ENCODE measurements at regions not wholly inside any gene's neighbourhood (a gene's known extent, or its start where the extent isn't known, plus 50 kb on each side); places are given as distances from the start of the nearest gene placed in this dataset.

- no peak for DNase-seq (ENCODE audit: low spot score)
Measured at GRCh38 chr5:24368115-24368514, 276.7 kb downstream of the CDH10 start.

GRCh38 chr5:24376210-24376609 is 268.6 kb downstream of the CDH10 start:
- DNase-seq (ENCODE audit: low spot score) = no peak

- DNase-seq (ENCODE audit: low spot score) = no peak
Measured at GRCh38 chr5:24376616-24377015, 268.2 kb downstream of the CDH10 start.

- no peak for DNase-seq (ENCODE audit: low spot score)
Measured at GRCh38 chr5:24381861-24382489, 262.8 kb downstream of the CDH10 start.

- no peak for DNase-seq (ENCODE audit: low spot score)
Measured at GRCh38 chr5:24385070-24385469, 259.7 kb downstream of the CDH10 start.

- no peak for DNase-seq (ENCODE audit: low spot score)
Measured at GRCh38 chr5:24385617-24386016, 259.2 kb downstream of the CDH10 start.

GRCh38 chr5:24388448-24388847 is 256.3 kb downstream of the CDH10 start:
- no peak for DNase-seq (ENCODE audit: low spot score)

- no peak for DNase-seq (ENCODE audit: low spot score)
Measured at GRCh38 chr5:24389968-24390367, 254.8 kb downstream of the CDH10 start.

- DNase-seq (ENCODE audit: low spot score) = no peak
Measured at GRCh38 chr5:24391816-24392215, 253.0 kb downstream of the CDH10 start.

- DNase-seq (ENCODE audit: low spot score) = no peak
Measured at GRCh38 chr5:24397601-24398000, 247.2 kb downstream of the CDH10 start.

- no peak for DNase-seq (ENCODE audit: low spot score)
Measured at GRCh38 chr5:24401773-24402172, 243.0 kb downstream of the CDH10 start.

- DNase-seq (ENCODE audit: low spot score) = no peak
Measured at GRCh38 chr5:24407466-24407865, 237.3 kb downstream of the CDH10 start.

- DNase-seq (ENCODE audit: low spot score) = no peak
Measured at GRCh38 chr5:24428345-24428744, 216.4 kb downstream of the CDH10 start.

GRCh38 chr5:24433555-24433954 is 211.2 kb downstream of the CDH10 start:
- DNase-seq (ENCODE audit: low spot score) = no peak

All from LoVo (cell line).